ENCODE measurements at regions not wholly inside any gene's neighbourhood (a gene's known extent, or its start where the extent isn't known, plus 50 kb on each side); places are given as distances from the start of the nearest gene placed in this dataset.
"Not testable (repeated sequence)": the region's sequence is repeated elsewhere in the genome, so short reads cannot be mapped to it uniquely, and the experiment has no call there.

- DNase-seq (ENCODE audit: low read depth), result no peak
Measured at GRCh38 chr17:73887739-73888138, 243.5 kb upstream of the SDK2 start.

GRCh38 chr17:73888862-73889261, 244.6 kb upstream of the SDK2 start:
- no peak for DNase-seq (ENCODE audit: low read depth)

DNA sequence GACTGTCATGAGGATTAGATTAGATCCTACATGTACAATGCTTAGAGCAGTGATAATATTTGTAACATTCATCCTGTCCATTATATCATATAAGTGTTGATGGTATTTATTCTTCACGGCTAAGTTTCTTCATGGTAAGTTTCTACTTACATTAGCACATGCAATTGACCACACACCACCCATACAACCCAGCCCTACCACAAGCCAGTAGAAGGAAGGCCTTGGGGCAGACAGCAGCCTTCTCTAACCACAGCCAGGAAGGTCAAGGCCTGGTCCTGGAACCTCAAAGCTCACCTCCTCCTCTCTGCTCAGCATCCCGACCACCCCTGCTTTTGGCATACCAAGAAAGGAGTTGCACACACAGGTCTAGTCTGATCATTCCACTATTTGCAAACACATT, 245.2 kb upstream of the SDK2 start:
- no peak for DNase-seq (ENCODE audit: low read depth)

DNA sequence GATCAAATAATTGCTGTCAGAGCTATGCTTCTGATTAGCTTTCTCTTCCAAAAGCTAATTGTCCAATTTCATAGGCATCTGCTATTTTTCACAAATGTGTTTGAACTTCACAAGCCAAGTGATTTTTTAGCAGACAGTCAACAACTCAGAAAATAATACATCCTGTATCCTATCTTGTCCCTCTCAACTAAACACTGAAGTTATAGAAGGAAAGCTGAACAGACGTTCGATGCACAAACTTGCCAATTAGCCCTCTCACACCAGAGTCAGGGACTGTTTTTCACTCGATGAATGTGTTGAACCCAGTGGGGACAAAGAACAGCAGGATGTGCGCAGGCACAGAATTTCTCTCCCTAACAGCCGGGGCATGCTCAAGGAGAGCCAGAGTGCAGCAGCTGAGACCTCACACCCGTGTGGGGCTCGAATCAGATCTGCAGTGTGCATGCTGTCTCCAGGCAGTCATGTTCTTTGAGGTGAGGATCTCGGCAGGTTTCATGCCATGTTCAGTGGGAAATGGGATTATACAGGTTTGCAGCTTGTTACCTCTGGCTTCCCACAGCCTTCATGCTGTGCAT, 246.7 kb upstream of the SDK2 start:
- no peak for DNase-seq (ENCODE audit: low read depth)

- DNase-seq (ENCODE audit: low read depth), result no peak
Measured at GRCh38 chr17:73895157-73895556, 250.9 kb upstream of the SDK2 start.

DNA sequence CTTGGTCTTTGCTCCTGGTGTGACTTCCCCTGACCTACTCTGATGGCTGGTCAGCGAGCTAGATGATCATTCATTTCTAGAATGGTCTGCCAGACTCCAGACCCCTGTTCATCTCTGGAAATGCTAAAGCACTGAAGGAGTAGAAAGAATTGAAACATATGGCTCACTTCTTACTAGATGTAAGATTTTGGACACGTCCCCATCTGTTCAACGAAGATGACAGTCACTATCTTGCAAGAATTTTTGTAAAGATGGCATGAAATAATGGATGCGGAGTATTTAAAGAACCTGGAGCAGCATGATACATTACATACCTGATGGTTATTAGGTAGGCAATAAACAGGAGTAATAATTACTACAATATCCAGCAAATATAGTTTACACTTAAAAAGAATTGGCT, 252.7 kb upstream of the SDK2 start:
- DNase-seq (ENCODE audit: low read depth), result no peak

DNA sequence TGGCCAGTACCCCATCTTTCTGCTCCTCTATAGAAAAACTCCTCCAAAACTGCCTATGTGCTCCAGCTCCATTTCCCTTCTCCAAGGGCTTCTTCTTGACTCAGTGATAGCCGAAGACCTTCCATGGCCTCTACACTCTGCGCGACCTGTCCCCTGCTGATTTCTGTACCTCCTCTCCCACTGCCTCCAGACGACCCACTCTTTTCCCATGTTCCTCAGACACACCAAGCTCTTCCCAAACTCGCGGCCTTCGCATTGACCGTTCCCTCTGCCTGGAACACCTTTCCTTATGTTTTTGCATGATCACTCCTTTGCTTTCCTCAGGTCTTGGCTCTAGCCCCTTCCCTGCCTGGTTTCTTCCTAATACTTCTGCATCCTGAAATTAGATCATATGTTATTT, 255.6 kb upstream of the SDK2 start:
- no peak for DNase-seq (ENCODE audit: low read depth)

- DNase-seq (ENCODE audit: low read depth), result no peak
Measured at GRCh38 chr17:73900516-73900915, 256.3 kb upstream of the SDK2 start.

GRCh38 chr17:73901249-73901648, 257.0 kb upstream of the SDK2 start:
- no peak for DNase-seq (ENCODE audit: low read depth)

DNA sequence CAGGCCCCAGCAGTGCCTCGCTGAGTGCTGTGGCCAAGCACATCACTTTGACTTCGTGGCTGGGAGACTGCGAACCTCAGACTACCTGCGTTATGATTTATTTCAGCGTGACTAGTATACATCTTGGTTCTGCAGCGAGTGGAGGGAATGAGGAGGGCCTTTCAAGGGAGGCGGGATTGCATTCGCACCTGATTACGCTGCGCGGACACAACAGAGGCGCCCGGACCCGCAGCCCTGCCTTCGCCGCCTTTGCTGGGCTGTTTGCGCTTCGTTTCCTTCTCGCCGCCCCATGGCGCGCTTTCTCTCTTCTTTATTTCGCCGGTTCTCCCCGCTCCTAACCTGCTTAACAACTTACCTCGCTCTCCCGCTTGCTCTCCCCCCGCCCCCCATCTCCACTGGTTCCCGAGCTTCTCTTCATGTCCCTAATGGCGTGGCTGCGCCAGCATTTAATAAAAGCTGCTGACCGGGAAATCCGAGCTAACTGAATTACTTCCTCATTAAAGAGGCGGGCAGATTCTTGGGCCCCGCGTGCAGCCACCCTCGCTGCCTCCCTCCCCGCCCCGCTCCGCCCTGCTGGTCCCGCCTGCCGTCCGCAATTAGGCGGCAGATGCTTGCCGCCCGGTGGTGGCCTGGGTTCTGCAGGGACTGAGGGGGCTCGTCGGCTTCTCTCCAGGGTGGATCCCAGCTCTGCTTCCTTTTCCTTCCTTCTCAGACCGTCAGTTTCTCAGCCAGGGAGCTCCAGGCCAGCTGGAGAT, 257.6 kb upstream of the SDK2 start:
- DNase-seq (ENCODE audit: low read depth), result no peak

GRCh38 chr17:73902416-73903181, 258.4 kb upstream of the SDK2 start:
- no peak for DNase-seq (ENCODE audit: low read depth)

GRCh38 chr17:73906896-73907870, 262.9 kb upstream of the SDK2 start:
- DNase-seq (ENCODE audit: low read depth), result no peak

DNA sequence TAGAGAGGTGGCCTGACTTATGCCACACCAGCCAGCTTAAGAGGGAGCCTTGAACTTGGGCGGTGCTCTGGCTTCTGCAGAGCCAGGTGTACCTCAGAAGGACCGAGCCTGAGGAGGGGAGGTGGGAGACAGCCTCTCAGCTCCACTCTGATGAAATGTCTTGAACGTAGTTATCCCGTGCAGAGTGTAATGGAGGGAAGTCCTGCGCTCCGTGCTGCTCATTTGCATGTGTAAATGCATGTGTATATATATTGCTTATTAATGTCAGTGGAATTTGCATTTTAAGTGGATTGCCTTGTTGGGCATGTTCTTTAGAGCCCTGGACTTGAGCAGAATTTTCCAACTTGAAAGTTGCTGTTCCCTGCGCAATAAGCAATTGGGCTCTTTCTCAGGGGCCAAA, 264.9 kb upstream of the SDK2 start:
- DNase-seq (ENCODE audit: low read depth), result no peak

DNA sequence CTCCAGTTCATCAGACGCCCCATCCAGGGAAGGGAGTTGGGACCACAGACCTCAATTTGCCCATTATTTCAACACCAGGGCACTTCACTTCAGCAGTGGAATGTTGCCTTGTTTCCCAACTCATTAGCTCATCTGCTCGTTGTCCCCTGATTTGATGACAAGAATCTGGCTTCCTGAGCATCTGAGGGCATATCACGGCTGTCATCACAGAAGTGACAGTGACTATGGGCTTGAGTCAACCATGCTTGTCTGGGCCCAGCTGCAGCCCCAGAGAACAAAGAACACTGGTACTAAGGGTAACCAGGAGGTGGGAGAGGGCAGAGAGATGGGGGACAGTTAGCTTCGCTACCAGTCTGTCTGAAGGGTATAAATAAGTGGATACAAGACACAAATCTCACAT, 266.0 kb upstream of the SDK2 start:
- DNase-seq (ENCODE audit: low read depth), result no peak

DNA sequence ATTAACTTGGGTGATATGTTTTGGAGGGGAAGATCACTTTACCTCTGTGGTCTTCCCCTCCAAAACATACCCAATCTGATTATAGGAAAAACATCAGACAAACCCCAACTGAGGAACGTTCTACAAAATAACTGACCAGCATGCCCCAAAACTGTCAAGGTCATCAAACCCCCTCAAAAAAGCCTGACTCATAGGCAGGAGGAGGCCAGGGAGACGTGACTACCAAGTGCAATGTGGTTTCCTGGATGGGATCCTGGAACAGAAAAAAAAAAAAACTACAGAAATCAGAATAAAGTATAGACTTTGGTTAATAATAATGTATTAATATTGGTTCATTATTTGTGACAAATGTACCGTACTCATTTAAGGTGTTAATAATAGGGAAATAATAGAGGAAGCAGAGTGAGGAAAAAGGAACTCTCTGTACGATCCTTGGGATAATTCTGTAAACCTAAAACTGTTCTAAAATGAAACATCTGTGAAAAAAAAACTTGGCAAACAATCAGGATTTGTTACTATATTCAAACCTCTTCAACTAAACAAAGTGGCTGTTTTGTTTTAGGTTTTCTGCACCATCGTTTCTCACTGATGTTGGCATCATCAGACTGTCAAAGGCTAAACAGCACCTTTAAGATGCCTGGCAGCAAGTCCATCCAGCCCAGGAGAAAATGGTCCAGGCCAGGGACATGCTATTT, 266.7 kb upstream of the SDK2 start:
- DNase-seq (ENCODE audit: low read depth), result no peak

- DNase-seq (ENCODE audit: low read depth), result no peak
Measured at GRCh38 chr17:73911726-73912372, 267.6 kb upstream of the SDK2 start.

DNA sequence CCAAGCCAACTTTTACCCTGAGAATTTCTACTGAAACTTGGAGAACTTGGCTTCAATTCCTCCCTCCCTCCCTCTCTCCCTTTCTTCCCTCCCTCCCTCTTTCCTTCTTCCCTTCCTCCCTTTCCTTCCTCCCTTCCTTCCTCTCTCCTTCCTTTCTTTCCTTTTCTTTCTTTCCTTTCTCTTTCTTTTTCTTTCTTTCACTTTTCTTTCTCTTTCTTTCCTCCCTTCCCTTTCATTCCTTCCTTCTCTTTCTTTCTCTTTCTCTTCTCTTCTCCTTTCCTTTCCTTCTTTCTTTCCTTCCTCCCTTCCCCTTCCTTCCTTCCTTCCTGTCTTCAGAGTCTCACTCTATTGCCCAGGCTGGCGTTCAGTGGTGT, 268.1 kb upstream of the SDK2 start:
- DNase-seq (ENCODE audit: low read depth), result no peak

DNA sequence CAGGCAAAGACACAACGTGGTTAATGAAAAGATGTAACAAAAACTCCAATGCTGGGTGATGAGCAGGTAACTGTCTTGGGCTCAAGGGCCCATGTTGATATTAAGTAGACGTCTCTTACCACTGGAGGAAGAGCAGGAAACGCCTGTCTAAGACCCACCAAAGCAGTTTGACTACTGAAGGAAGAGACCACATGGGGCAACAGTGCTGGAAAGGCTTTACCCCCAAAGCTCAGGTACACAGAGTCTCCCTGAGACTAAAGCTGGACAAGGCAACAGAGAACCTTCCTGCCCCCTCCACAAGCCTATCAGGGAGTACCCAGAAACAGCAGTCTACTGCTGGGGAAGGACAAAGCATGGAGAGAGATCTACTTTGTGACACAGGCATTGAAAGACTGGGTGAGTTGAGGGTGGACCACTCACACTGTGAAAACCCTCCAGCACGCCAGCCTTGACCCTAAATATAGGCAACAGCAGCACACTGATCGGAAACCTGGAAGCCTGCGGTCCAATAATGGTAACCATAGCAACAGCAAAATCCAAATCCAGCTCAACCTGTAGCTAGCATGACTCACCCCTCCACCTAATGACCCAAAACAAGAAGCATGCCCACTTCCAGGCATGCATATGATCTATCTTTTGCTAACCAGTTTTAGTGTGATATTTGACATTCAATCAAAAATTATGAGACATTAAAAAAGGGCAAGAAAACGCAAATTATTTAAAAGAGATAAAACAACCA, 270.5 kb upstream of the SDK2 start:
- no peak for DNase-seq (ENCODE audit: low read depth)

GRCh38 chr17:73919033-73919432, 274.8 kb upstream of the SDK2 start:
- not testable (repeated sequence) for DNase-seq (ENCODE audit: low read depth)

DNA sequence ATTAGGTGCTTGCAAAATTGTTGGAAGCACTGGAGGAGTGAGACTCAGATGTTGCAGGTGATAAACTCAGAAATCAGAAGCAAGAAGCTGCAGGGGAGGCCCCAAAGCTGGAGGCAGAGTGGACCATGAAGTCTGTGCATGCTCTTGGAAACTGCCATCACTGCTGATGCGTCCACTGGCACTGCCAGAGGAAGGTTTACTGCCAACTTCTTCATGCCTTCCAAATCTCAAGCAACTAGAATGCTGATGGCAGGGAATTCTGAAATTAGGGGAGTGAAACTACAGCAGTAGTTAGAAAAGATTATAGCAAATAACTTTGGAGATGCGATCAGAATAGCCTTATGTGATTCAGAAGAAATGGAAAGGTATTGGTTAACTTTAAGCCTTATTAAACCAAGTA, 277.1 kb upstream of the SDK2 start:
- DNase-seq (ENCODE audit: low read depth), result no peak
